ENCODE measurements at regions not wholly inside any gene's neighbourhood (a gene's known extent, or its start where the extent isn't known, plus 50 kb on each side); places are given as distances from the start of the nearest gene placed in this dataset.
"Not testable (repeated sequence)": the region's sequence is repeated elsewhere in the genome, so short reads cannot be mapped to it uniquely, and the experiment has no call there.

DNA sequence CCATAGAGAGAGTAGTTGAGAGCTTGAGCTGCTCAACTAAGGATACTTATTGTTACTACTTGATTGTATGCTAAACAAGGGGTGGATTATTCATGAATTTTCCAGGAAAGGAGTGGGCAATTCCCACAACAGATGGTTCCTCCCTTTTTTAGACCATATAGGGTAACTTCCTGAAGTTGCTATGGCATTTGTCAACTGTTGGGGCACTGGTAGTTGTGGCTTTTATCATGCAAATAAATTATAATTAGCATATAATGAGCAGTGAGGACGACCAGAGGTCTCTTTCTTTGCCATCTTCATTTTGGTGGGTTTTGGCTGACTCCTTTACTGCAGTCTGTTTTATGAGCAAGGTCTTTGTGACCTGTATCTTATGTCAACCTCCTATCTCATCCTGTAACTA is 1403.5 kb upstream of the PABPC4L start:
- DNase-seq (ENCODE audit: low read depth) = no peak

DNA sequence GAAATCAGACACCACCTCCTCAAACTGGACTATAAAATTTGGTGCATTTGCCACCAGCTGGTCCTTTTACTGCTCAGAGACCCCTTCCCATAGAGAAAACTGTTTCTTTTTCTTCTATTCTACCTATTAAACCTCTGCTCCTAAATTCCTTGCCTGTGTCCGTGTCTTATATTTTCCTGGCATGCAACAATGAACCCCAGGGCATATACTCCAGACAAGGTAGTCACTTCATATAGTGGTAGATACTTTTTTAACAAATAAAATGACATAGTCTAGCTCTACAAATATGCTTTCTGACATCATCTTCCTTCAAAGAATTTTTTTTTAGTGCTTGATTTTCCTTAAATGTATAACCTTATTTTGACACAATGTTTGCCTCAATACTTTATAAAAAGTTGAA is 1402.9 kb upstream of the PABPC4L start:
- no peak for DNase-seq (ENCODE audit: low read depth)

DNA sequence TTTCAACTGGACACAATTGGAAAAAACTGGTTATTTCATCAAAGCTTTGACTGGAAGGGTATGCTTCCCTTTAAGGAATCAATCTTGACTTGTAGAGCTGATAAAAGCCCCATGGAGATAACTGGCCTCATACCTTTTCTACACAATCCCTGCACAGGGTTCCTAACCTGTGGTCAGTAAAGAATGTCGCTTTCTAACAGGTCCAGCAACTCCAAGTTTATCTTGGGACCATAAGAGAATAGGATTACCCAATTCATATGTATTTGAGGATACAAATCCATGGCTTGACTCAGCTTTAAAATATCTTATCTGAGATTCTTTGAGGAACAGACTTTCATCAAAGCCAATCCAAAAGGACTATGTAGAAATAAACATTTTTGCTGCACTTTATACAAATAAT is 1399.8 kb upstream of the PABPC4L start:
- DNase-seq (ENCODE audit: low read depth) = no peak

DNA sequence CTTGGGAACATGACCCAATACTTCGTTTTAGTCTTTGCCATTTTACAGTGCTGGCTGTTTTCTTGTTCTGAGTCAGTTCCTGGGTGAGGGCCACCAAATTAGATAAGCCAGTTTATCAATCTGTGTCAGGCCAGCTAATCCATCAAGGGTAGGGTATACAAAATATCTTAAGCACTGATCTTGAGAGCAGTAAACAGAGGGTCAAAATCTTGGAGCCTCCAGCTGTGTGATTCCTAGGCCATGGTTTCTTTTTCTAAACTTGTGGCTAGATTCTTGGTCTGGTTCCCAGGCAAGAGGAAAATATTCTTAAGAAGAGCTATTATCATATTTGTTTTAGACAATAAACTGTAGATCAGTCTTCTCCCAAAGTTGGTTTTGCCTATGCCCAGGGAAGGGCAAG is 1396.6 kb upstream of the PABPC4L start:
- DNase-seq (ENCODE audit: low read depth) = no peak

DNA sequence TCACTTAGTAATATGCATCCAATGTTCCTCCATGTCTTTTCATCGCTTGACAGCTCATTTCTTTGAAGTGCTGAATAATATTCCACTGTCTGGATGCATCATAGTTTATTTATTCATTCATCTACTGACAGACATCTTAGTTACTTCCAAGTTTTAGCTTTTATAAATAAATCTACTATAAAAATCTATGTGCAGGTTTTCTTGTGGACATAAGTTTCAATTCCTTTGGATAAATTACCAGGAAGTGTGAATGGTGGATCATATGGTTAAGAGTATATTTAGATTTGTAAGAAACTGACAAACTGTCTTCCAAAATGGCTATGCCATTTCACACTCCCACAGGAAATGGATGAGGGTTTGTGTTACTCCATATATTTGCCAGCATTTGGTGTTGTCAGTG is 1392.9 kb upstream of the PABPC4L start:
- DNase-seq (ENCODE audit: low read depth) = no peak

DNA sequence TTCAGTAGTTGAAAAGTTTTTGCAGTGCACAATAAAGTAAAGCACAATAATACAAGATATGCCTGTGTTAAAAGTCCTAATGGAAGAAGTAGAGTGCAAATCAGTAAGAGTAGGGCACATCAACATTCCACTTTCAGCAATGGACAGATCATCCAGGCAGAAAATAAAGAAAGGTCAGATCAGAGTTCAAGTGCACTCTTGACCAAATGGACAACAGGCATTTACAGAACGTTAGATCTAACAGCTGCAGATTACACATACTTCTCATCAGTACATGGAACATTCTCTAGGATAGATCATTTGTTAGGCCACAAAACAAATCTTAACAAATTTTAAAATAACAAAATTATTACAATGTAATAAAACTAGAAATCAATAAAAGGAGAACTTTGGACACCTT is 1373.5 kb upstream of the PABPC4L start:
- DNase-seq (ENCODE audit: low read depth) = no peak

DNA sequence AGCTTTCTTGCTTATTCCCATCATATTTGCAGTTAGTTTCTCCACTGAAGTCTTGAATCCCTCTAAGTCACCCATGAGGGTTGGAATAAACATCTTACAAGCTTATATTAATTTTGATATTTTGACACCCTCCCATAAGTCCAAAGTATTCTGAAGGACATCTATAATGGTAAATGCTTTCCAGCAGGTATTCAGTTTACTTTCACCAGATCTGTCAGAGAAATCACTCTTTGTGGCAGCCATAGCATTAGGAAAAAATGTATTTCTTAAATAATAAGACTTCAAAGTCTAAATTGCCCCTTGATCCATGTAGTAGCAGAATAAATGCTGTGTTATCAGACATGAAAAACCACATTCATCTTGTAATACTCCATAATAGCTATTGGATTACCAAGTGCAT is 1371.7 kb upstream of the PABPC4L start:
- no peak for DNase-seq (ENCODE audit: low read depth)

DNA sequence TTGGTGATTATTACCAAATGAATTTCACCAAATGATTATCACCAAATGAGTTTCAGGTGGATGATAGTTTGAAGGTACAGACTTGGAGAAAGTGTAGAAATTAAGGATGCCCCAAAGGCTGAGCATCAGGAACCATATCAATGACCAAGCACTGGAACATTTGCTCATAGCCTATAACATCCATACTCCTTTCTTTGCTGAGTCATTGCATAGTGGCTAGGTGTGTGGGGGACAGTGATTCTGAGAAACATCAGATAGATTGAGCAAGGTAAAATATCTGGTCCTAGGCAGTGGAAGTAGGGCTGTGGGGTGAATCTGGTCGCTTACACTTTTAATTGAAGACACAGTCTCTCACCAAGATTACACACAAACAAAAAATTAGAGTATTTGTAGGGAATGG is 1362.5 kb upstream of the PABPC4L start:
- DNase-seq (ENCODE audit: low read depth) = no peak

DNA sequence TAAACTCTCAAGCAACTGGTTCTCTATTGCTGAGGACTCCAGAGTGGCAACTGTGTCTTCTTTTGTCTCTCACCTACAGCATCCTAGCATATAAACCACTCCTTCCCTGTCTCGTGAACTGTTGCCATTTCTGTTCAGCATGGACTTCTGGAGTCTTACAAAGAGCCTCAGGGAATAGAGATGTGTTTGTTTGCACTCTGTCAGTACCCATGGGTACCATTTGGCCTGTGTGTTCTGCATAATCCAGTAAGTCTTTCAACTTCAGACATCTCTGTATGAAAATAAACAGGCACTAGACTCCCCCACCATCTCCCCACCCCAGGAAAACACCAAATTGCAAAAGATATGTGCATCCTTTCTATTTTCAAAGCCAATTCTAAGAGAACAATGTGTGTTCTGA is 1351.6 kb upstream of the PABPC4L start:
- DNase-seq (ENCODE audit: low read depth) = no peak

DNA sequence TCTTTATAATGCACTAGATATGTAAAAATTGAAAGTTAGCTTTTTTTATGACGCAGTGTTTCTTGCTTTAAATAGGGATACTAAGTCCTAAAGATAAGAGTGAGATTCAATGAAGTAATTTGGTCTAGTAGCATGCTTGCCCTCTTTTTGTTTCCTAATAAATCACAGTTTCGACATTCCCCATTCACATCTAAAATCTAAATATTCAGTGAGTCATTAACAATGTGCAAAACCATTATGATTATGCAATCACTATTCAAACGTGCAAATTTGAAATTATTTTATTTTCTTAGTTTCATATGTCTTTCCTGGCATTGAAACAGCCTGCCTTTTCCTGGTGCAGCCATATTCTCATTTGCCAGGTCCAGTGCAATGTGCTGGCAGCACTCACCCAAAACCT is 1350.5 kb upstream of the PABPC4L start:
- no peak for DNase-seq (ENCODE audit: low read depth)

DNA sequence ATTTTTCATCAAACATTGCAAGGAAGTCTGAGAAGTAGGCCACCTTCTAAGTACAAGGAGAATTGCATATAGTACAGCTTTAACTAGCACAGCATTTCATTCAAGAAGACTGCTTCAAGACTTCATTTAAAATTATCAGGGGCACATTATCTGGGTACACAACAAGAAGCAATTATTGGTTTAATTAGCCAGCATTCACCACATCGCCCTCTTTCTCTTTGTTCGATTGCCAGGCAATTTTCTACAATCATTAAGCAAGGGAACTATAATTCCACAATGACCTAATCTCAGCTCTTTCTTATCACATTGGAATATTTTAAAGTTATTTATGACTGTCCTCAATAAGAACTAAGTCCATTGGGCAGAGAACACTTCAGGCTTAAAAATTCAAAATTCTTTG is 1347.1 kb upstream of the PABPC4L start:
- DNase-seq (ENCODE audit: low read depth) = no peak

DNA sequence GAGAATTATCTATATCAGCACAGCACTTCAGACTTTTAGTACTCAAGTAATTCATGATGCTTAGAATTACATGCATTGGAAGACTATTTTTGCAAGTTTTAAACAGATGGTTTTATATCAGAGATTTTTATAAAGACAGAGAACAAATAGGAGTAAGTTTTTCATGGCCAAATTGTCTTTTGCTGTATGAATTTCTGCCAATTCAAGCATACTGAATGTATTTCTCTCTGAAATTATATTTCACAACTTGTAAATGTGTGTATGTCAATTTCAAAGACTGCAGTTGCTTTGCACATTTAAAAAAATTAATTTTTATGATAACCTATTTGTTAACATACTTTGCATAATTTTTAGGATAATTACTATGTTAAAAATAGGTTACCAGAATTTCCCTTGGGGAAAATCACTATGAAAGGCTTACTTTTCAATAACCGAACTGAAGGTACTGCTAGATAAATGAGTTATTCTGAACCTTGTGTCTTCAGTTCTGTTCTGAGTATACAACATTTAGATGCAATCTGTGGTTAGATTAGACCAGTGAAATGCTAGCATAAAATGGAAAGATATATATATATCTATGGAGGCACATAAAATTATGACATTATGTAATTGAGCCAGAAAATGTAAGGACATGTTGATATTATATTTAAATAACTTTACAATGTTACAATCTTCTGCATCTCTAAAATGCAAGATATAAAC is 1344.2 kb upstream of the PABPC4L start:
- DNase-seq (ENCODE audit: low read depth) = no peak

DNA sequence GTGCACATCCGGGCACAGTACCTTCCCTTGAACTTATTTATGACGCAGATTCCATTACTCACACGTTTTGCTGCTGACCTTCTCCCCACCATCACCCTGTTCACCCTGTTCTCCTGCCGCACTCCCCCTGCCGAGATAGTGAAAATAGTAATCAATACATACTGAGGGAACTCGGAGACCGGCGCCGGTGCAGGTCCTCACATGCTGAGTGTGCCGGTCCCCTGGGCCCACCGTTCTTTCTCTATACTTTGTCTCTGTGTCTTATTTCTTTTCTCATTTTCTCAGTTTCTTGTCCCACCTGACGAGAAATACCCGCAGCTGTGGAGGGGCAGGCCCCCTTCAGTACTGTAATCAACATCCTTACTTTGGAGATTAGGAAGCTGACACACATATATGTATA is 1337.1 kb upstream of the PABPC4L start:
- DNase-seq (ENCODE audit: low read depth) = no peak

DNA sequence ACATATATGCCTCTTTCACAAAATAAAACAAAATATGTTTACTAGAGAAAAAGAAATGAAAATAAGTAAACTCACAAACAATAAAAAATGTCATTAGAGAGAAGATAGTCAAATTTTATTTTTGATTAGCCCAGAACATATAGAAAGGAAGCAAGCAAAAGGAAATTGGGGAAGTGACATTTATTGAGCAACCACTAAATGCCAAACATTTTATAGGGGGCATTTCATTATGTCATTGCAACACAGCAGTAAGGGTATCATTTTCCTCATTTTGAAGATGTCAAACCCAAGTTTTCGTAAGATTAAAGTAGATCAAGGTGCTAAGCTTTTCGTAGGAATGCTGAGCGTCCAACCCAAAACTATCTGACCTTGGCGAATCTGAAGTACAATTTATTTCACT is 1331.5 kb upstream of the PABPC4L start:
- no peak for DNase-seq (ENCODE audit: low read depth)

DNA sequence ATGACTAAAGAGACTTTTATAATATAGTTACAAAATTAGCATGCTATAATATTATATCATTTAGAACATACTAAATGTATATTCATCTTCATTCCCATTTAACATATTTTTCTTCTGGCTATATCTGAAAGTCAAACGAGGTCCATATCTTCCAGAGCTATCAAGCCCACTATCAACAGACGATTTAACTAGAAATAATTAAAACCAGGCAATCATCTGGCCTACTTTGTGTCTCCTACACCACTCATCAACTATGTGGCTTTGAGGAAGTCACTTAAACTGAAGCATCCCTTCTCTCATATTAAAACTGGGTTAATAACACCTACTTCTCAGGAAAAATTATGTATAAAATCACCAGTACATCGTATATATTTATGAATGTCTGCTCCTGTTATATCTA is 1330.5 kb upstream of the PABPC4L start:
- no peak for DNase-seq (ENCODE audit: low read depth)

DNA sequence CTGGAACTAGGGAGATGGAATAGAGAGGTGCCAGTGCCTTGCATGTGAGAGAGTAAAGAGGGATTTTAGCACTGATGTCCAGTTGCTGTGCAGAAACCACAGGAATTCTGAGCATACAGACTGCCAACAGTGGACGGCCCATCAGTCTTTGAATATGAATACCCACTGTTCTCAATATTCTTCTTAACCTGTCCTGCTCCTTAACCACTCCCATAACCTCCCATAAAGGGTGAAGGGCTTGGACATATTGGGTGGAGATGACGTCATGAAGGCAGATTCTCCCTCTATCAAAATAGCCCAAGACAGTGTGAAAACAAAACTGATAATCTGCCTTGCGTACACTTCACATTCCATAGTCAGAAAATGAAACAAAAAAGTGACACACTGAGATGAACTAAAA is 1313.7 kb upstream of the PABPC4L start:
- DNase-seq (ENCODE audit: low read depth) = no peak

DNA sequence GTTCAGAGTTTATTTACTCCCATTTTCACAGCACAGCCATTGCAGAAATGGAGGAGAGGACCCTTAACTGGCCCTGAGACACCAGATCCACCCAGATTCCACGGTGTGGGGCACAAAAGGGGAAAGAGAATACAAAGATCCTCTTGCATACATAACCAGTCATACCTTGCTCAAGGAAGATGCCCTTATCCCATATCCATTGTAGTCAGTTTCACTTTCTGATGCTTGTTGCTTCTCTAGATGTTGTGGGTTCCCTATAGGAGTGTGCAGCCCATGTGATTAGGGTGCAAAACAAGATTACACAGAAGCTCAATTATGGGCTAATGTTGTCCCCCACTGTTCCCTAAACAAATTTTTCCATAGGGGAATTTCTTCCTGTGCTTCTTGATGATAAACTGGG is 1309.0 kb upstream of the PABPC4L start:
- no peak for DNase-seq (ENCODE audit: low read depth)

DNA sequence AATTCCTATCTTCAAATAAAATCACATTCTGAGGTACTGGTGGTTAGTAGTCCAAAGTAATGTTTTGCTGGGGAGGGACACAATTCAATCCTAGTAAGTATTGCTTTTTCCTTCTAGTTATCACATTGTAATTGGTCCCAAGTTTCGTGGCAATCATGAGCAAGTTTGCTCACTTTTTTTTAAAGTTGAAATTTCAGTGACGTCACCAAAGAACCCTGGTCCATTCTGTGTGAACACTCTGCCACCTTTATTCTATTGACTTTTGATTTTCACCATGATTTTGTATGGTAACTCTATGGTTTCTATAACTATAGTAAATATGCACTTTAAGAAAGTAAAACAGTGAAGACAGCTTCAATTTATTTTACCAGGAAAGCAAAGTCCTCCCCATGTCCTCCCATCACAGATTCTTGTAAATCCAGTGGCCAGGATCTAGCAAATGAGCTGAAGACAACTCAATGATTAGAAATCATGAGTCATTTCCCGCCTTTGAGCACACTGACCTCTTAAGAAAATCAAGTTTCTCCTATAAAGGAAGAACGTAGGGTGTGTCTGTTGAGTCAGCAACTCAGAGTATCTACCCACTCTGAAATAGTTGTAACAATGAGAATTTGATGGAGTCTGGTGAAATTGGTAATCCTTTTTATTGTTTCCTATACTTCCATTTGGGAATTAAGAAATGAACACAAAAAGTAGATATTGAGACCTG is 1306.6 kb upstream of the PABPC4L start:
- DNase-seq (ENCODE audit: low read depth) = peak; percentile 22

DNA sequence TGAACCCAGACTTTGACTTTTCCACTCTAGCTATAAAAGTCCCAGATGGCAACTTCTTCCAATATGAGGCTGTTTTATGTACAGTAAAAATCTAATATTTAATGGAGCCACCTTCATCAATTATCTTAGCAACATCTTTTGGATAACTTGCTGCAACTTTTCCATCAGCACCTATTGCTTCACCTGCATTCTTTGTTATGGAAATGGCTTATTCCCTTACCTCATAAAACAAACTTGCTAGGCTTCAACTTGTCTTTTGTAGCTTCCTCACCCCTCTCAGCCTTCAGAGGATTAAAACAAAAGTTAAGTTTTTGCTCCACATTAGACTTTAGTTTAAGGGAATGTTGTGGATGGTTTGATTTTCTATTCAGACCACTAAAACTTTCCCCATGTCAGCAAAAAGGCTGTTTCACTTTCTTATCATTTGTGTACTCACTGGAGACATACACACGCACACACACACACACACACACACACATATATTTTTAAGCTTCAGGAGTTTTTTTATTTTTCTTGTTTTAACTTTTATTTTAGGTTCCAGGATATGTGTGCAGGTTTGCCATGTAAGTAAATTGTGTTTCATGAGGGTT is 1296.1 kb upstream of the PABPC4L start:
- no peak for DNase-seq (ENCODE audit: low read depth)

DNA sequence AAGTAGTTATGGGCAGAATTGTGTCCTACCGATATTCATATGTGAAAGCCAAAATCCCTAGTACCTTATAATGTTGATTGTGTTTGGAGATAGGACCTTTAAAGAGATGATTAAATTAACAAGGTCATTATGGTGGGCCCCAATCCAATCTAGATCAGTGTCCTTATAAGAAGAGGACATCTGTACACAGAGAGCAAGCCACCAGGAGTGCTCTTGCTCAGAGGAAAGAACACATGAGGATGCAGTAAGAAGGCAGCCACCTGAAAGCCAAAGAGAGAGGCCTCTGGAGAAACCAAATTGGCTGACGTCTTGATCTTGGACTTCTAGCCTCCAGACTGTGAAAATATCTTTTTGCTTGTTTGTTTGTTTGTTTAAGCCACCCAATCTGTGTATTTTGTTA is 1290.8 kb upstream of the PABPC4L start:
- DNase-seq (ENCODE audit: low read depth) = no peak

DNA sequence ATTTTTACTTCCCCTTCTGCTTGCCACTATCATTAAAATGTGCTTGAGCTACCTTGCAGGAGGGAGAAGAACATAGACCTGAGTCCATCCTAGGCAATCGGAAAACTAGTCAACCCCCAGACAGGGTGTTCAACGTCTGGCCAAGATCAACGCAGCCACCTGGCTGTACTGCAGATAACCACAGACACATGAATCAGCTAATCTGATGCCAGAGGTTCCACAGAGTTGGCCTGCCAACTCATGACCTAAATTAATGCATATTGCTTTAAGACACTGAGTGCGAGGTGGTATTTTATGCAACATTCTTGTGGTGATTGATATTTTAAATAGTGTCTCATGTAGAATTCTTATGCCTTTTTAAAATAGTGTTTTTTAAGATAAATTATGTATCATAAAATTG is 1283.8 kb upstream of the PABPC4L start:
- no peak for DNase-seq (ENCODE audit: low read depth)

DNA sequence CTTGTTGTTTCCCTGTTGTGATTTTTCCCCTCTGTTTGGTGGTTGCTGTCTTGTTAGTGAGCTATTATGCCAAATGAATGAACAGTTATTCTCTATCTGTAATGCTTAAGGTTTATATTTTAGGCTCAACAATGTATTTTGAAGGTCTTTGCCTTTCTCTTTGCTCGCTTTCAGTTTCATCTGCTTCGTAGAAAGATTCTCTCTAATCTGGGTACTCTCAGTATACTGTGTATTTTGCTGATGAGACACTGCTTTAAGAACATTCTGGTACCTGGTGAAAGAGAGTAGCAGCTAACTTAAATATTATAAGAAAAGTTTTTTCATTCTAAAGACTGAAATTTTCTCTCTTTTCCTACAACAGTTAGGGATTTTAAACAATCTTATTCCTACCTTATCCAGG is 1274.7 kb upstream of the PABPC4L start:
- DNase-seq (ENCODE audit: low read depth) = no peak

DNA sequence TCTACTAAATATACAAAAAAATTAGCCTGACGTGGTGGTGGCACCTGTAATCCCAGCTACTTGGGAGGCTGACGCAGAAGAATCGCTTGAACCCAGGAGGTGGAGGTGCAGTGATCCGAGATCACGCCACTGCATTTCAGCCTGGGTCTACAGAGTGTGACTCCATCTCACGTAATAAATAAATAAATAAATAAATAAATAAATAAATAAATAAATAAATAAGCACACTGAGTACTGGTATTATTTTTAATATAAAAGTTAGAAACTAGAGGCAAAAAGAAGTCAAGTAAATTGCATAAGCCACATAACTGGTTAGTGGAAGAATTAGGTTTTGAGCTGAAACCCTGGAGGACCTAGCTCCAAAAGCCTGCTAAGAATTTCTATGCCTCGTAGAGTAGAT is 1262.7 kb upstream of the PABPC4L start:
- no peak for DNase-seq (ENCODE audit: low read depth)

DNA sequence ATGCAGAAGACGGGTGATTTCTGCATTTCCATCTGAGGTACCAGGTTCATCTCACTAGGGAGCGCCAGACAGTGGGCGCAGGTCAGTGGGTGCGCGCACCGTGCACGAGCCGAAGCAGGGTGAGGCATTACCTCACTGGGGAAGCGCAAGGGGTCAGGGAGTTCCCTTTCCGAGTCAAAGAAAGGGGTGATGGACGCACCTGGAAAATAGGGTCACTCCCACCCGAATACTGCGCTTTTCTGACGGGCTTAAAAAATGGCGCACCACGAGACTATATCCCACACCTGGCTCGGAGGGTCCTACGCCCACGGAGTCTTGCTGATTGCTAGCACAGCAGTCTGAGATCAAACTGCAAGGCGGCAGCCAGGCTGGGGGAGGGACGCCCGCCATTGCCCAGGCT is 1246.0 kb upstream of the PABPC4L start:
- not testable (repeated sequence) for DNase-seq (ENCODE audit: low read depth)

Measured in fibroblast of the conjunctiva (primary cell).